KBM-7 (cell line): ENCODE measurements at regions not wholly inside any gene's neighbourhood (a gene's known extent, or its start where the extent isn't known, plus 50 kb on each side); places are given as distances from the start of the nearest gene placed in this dataset.
"Not testable (repeated sequence)": the region's sequence is repeated elsewhere in the genome, so short reads cannot be mapped to it uniquely, and the experiment has no call there.

Experiments used
- DNase-seq: peaks from one replicate; pipeline ENCODE4 v3.0.0-alpha.2; 2015
- in situ Hi-C: fragments of 300-500 bp; cut with MboI; formaldehyde crosslinking; loops from 2 replicates; pipeline ENCODE4 v1.14.3; 2020; ENCODE audit warnings: low sequenced_read_pairs, low pct_unique_long_range_greater_than_20kb, mixed read lengths

DNA sequence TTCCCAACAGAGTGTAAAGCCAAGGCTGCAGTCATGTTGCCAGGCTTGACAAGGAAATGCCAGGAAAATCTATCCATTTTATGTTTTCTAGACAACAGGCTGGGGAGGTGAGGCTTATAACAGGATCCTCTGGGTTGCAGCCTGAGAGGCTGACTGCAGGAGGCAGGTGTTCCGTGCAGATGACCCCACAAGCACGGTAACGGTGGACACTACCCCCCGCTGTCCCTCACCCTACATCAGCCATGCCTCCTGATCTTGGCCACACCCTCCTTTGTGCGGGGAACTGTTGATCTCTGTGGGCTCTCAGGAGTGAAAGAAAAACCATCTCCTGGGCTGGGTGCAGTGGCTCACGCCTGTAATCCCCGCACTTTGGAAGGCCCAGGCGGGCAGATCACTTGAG, 68.0 kb upstream of the ADPGK start:
- in situ Hi-C loops: no loop called here
- DNase-seq: no peak

DNA sequence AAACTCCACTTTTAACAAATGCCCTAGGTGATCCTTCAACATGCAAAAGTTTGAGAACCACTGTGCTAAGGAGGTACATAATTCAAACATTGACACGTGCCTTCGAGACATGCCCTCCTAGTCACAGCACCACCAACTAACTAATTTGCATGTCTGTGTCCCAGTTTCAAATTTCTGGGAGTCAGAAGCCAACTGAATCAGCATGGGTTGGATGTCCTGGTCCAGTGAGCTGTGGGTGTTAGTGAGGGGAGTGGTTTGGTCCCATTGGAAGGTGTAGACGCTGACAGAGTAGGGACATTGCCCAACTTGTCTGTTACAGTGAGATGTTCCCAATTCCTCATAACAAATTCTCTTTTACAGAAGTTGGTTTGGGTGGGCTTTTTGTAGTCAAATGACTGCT, 67.3 kb upstream of the ADPGK start:
- no peak for DNase-seq
- in situ Hi-C loops: no loop called here

DNA sequence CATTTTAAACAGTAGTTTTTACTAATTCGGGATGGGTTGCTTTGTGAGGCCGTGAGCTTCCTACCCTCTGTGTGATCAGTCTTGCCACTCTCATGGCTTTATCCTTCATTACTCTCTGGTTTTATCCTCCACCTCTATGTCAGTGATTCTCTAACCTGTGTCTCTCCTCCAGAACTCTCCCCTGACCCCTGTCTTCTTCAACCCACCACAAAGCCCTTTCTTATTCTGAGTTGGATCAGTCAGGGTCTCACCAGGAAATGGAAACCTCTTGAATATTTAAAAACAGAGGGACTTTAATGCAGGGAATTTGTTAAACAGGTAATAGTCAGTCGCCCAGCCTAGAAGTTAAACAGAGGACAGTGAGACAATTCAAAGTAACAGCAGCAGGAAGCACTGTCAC, 64.2 kb upstream of the ADPGK start:
- no peak for DNase-seq
- in situ Hi-C loops: no loop called here

DNA sequence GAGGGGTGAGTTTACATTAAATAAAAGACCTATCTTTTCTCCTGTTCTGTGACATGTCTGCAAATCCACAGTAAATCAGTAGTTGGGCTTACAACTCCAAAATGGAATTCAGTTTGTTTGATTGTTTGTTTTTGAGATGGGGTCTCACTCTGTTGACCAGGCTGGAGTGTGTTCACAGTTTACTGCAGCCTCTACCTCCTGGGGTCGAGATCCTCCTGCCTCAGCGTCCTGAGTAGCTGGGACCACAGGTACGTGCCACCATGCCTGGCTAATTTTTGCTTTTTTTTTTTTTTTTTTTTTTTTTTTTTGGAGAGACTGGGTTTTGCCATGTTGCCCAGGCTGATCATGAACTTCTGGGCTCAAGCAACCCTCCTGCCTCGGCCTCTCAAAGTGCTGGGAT, 63.5 kb upstream of the ADPGK start:
- in situ Hi-C loops: no loop called here
- DNase-seq: no peak

DNA sequence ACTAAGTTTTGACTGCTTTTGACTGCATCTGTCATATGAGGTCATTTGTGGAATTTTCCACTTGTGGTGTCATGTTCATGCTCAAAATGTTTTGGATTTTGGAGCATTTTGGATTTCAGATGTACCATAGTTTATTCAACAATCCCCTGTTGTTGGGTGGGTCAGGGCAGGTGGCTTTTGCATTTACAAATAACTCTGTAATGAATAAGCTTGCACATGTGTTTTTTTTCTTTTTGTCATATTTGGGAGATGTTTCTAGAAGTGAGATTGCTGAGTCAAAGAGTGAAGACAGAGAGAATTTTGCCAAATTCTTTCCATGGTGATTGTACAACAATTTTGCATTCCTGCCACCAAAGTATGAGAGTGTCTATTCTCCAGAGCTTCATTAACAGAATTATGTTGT, 62.4 kb upstream of the ADPGK start:
- DNase-seq: no peak
- in situ Hi-C loops: no loop called here

DNA sequence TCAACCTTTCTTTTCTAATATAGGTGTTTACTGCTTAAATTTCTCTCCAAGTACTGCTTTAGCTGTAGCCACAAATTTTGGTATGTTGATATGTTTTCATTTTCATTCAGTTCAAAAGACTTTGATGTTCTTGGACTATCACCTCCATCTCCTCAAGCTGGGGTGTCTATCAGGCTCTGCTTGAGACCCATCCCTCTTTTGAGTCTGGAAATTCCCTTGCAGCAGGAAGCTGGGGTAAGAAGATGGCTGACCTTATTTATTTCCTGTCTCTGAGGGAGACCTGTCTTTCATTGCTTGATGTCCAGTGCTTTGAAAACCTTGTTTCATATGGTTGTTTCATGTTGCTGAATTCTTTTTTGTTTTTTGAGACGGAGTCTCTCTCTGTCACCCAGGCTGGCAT, 60.5 kb upstream of the ADPGK start:
- in situ Hi-C loops: no loop called here
- DNase-seq: no peak

DNA sequence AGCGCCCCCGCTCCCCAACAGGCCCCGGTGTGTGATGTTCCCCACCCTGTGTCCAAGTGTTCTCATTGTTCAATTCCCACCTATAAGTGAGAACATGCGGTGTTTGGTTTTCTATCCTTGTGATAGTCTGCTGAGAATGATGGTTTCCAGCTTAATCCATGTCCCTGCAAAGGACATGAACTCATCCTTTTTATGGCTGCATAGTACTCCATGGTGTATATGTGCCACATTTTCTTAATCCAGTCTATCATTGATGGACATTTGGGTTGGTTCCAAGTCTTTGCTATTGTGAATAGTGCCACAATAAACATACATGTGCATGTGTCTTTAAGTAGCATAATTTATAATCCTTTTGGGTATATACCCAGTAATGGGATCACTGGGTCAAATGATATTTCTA, 59.8 kb upstream of the ADPGK start:
- DNase-seq, in situ Hi-C loops: not testable (repeated sequence)

DNA sequence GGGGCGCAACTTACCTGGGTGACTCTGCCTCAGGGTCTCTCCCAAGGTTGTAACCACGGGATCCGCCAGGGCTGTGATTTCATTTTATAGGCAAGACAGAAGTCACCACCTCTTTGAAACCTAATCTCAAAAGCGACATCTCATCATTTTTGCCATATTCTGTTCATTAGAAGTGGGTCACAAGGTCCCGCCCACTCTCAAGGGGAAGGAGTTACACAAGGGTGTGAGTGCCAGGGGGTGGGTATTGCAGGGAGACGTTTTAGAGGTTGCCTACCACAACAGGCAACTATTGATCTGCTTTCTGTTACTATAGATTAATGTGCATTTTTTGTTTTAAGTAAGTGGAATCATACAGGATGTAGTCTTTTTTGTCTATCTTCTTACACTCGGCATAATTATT, 56.6 kb upstream of the ADPGK start:
- in situ Hi-C loops: no loop called here
- no peak for DNase-seq

DNA sequence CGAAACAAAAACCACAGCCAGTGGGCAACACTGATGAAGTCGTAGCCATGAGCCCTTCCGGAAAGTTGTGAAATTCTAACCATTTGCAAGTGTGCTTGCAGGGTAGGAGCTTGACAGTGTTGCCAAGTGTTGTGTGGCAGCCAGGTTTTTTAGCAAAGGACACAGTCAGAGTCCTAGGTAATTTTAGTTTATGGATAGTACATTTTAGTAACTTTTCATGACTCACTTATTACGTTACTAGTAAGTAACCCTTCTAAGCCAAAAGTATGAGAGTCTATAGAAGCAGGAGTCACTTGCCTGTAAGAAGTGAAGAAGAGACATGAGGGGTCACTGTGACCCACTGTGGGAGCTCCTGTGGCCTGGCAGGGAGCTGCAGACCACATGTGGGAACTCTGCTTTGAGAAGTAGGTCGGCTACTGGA, 54.8 kb upstream of the ADPGK start:
- no peak for DNase-seq

DNA sequence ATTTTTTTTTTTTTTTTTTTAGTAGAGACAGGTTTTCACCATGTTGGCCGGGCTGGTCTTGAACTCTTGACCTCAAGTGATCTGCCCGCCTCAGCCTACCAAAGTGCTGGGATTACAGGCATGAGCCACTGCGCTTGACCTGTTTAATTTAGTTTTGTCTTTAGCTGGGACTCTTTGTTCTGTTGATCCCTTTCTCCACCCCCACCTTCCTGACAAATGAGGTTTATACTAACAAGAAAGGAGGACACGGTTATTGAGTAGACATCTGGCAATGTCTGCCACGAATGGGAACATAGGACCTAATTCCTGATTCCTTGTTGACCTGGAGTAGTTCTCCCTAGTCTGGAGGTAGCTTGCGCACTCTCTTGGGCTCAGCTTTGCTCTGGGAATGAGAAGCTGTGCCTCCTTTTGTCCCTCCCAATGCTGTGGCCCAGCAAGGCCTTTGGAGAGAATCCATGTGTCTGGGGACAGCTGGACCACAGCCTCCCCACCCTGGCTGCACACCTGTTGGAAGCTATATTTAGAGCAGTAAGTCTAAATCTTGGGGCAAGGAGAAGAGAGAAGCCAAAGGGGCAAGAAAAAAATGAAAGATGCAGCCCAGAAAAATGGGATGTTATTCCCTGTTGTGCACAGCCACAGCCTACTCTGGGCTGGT, 53.2 kb upstream of the ADPGK start:
- in situ Hi-C loops: no loop called here
- DNase-seq: no peak

More for the DNA sequence above, 54.8 kb upstream of the ADPGK start:
- in situ Hi-C loops: no loop called here

DNA sequence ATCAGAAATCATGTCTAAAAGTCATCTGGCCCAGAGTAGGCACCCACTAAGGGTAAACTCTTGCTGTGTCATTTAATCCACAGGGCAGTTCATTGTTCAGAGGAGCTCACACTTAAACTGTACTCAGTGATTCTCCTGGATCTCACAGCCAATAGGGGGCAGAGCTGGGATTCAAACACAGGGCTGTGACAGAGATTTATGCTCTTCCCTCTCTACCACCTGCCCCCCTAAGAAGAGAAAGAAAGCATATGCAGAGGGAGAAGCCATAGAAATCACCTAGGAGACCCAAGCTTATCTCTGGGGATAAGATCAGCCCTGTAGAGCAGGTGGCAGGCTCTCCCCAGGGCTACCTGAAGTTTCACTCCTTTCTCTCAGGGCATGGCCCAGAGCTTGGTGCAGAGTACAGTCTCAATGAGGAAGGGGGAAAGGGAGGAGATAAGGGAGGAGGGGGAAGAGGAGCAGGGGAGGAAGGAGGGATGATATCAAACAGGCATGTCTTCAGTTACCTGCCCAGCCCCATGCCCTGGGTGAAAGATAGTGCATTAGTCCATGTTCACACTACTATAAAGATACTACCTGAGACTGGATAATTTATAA, 51.8 kb upstream of the ADPGK start:
- in situ Hi-C loops: no loop called here
- DNase-seq: no peak

DNA sequence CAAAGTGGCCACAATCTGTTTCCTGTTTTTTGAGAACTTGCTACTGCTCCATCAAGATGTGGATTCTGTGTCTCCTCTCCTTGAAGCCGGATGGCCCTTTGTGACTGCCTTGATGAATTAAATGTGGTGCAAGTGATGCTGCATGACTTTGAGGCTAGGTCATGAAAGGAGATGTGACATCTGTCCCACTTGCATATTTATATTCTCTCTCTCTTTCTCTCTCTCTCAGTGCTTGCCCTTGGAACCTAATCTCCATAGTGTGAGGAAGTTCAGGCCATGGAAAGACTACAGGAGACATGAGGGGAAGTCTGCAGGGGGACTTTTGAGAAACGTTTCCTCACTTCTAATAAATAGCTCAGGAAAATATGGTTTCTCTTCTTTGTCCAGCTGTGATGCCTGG, 50.0 kb upstream of the ADPGK start:
- in situ Hi-C loops: no loop called here
- no peak for DNase-seq
